ENCODE measurements at regions not wholly inside any gene's neighbourhood (a gene's known extent, or its start where the extent isn't known, plus 50 kb on each side); places are given as distances from the start of the nearest gene placed in this dataset.

DNA sequence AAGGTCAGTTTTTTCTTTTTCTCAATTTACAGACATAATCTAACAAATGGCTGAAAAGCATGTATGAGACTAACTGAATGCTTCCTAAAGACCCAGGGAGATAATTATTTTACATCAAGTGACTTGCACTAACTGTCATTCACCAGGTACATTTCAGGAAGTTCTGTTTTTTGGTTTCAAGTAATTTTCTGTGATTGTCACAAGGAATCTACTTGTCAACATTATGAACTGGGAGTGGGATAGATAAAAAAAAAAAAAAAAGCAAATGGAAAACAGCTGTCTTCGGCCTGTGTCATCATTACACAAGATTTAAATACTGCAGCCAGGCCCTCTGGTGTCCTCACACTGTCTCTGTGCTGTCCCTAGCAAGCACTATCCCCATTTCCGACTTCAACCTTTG is 379.0 kb upstream of the HTR1E start:
- TF ChIP-seq ZNF672 (CRISPR knock-in tag; IDR thresholded peaks at IDR 0.05) (no peak), ZNF234 (CRISPR knock-in tag; conservative IDR thresholded peaks at IDR 0.05) (no peak), MTF2 (CRISPR knock-in tag; IDR thresholded peaks at IDR 0.05; ENCODE audit: borderline replicate concordance) (no peak), BCL6 (CRISPR knock-in tag; IDR thresholded peaks at IDR 0.05) (no peak), PHF8 (CRISPR knock-in tag; IDR thresholded peaks at IDR 0.05) (no peak), ZNF879 (CRISPR knock-in tag; IDR thresholded peaks at IDR 0.05) (no peak), ZSCAN30 (CRISPR knock-in tag; IDR thresholded peaks at IDR 0.05) (no peak), ZNF510 (CRISPR knock-in tag; IDR thresholded peaks at IDR 0.05; ENCODE audit: low read depth) (no peak), HOXA3 (CRISPR knock-in tag; IDR thresholded peaks at IDR 0.05) (no peak), SKI (IDR thresholded peaks at IDR 0.05; ENCODE audit: partially characterized antibody) (no peak), THYN1 (CRISPR knock-in tag; IDR thresholded peaks at IDR 0.05; ENCODE audit: borderline replicate concordance, low read depth) (no peak)
- TF ChIP-seq, protein P1, sequence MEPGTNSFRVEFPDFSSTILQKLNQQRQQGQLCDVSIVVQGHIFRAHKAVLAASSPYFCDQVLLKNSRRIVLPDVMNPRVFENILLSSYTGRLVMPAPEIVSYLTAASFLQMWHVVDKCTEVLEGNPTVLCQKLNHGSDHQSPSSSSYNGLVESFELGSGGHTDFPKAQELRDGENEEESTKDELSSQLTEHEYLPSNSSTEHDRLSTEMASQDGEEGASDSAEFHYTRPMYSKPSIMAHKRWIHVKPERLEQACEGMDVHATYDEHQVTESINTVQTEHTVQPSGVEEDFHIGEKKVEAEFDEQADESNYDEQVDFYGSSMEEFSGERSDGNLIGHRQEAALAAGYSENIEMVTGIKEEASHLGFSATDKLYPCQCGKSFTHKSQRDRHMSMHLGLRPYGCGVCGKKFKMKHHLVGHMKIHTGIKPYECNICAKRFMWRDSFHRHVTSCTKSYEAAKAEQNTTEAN (CRISPR knock-in tag; conservative IDR thresholded peaks at IDR 0.05): no peak
- TF ChIP-seq, protein P2, sequence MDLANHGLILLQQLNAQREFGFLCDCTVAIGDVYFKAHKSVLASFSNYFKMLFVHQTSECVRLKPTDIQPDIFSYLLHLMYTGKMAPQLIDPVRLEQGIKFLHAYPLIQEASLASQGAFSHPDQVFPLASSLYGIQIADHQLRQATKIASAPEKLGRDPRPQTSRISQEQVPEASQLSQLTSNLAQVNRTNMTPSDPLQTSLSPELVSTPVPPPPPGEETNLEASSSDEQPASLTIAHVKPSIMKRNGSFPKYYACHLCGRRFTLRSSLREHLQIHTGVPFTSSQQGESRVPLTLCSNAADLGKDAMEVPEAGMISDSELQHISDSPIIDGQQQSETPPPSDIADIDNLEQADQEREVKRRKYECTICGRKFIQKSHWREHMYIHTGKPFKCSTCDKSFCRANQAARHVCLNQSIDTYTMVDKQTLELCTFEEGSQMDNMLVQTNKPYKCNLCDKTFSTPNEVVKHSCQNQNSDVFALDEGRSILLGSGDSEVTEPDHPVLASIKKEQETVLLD (CRISPR knock-in tag; IDR thresholded peaks at IDR 0.05; ENCODE audit: low read depth): no peak
- TF ChIP-seq, protein P3, sequence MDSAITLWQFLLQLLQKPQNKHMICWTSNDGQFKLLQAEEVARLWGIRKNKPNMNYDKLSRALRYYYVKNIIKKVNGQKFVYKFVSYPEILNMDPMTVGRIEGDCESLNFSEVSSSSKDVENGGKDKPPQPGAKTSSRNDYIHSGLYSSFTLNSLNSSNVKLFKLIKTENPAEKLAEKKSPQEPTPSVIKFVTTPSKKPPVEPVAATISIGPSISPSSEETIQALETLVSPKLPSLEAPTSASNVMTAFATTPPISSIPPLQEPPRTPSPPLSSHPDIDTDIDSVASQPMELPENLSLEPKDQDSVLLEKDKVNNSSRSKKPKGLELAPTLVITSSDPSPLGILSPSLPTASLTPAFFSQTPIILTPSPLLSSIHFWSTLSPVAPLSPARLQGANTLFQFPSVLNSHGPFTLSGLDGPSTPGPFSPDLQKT (CRISPR knock-in tag; IDR thresholded peaks at IDR 0.05; ENCODE audit: borderline replicate concordance): no peak
- TF ChIP-seq, protein P4, sequence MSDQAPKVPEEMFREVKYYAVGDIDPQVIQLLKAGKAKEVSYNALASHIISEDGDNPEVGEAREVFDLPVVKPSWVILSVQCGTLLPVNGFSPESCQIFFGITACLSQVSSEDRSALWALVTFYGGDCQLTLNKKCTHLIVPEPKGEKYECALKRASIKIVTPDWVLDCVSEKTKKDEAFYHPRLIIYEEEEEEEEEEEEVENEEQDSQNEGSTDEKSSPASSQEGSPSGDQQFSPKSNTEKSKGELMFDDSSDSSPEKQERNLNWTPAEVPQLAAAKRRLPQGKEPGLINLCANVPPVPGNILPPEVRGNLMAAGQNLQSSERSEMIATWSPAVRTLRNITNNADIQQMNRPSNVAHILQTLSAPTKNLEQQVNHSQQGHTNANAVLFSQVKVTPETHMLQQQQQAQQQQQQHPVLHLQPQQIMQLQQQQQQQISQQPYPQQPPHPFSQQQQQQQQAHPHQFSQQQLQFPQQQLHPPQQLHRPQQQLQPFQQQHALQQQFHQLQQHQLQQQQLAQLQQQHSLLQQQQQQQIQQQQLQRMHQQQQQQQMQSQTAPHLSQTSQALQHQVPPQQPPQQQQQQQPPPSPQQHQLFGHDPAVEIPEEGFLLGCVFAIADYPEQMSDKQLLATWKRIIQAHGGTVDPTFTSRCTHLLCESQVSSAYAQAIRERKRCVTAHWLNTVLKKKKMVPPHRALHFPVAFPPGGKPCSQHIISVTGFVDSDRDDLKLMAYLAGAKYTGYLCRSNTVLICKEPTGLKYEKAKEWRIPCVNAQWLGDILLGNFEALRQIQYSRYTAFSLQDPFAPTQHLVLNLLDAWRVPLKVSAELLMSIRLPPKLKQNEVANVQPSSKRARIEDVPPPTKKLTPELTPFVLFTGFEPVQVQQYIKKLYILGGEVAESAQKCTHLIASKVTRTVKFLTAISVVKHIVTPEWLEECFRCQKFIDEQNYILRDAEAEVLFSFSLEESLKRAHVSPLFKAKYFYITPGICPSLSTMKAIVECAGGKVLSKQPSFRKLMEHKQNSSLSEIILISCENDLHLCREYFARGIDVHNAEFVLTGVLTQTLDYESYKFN (CRISPR knock-in tag; conservative IDR thresholded peaks at IDR 0.05): no peak
- TF ChIP-seq, protein P5, sequence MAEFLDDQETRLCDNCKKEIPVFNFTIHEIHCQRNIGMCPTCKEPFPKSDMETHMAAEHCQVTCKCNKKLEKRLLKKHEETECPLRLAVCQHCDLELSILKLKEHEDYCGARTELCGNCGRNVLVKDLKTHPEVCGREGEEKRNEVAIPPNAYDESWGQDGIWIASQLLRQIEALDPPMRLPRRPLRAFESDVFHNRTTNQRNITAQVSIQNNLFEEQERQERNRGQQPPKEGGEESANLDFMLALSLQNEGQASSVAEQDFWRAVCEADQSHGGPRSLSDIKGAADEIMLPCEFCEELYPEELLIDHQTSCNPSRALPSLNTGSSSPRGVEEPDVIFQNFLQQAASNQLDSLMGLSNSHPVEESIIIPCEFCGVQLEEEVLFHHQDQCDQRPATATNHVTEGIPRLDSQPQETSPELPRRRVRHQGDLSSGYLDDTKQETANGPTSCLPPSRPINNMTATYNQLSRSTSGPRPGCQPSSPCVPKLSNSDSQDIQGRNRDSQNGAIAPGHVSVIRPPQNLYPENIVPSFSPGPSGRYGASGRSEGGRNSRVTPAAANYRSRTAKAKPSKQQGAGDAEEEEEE (CRISPR knock-in tag; IDR thresholded peaks at IDR 0.05; ENCODE audit: borderline replicate concordance): no peak
- no peak overlapping the region for H3K4me2 ChIP-seq (ENCODE audit: low read depth, low read length)
- POLR2A ChIA-PET: no interaction called here
- BruUV-seq (replicated peaks): no TSS peak
- FAIRE-seq (no peak), ATAC-seq (no peak), DNase-seq (ENCODE audit: low spot score) (no peak)
- no peak overlapping the region for H3K27ac ChIP-seq (ENCODE audit: extremely low read length, insufficient read depth, low read length)
- no peak overlapping the region for H2AFZ ChIP-seq (ENCODE audit: low read length)
- CTCF ChIA-PET (ENCODE audit: low intra/inter-chr PET ratio, low total read pairs): no interaction called here
- no peaks in the 10 kb centered on the region for H3K4me1 ChIP-seq (ENCODE audit: insufficient read depth, low read length)
- WGBS (ENCODE audit: low lambda C conversion rate): 0% methylated on average over 2 of the region's 2 CpGs
- H3K36me3 ChIP-seq (replicated peaks in 1 of 2; ENCODE audit: control insufficient read depth in 1 of 2, insufficient read depth in 2 of 2, low read length in 2 of 2): no peaks in the 10 kb centered on the region
- intact Hi-C loops (cut with micrococcal nuclease; ENCODE audit: unreplicated experiment): no loop called here
- no peaks in the 10 kb centered on the region for H3K27me3 ChIP-seq (ENCODE audit: control insufficient read depth in 1 of 2, insufficient read depth in 2 of 2, low read length in 2 of 2)
- no peak overlapping the region for H3K9ac ChIP-seq (ENCODE audit: insufficient read depth, low read depth, low read length)
- in situ Hi-C loops (cut with HindIII; ENCODE audit: extremely low pct_ligation_motif_present, low pct_unique_long_range_greater_than_20kb): no loop called here
- H4K20me1 ChIP-seq (ENCODE audit: insufficient read depth, low read length): no peaks in the 10 kb centered on the region
- H3K79me2 ChIP-seq (ENCODE audit: insufficient read depth, low read length): no peaks in the 10 kb centered on the region
- H3K4me3 ChIP-seq (replicated peaks in 1 of 3; ENCODE audit: insufficient read depth in 1 of 3, low read depth in 2 of 3, low read length in 3 of 3): no peak overlapping the region
- peaks cover 51% of the 10 kb centered on the region for H3K9me3 ChIP-seq (ENCODE audit: low read length)
